ENCODE measurements at regions not wholly inside any gene's neighbourhood (a gene's known extent, or its start where the extent isn't known, plus 50 kb on each side); places are given as distances from the start of the nearest gene placed in this dataset.

DNA sequence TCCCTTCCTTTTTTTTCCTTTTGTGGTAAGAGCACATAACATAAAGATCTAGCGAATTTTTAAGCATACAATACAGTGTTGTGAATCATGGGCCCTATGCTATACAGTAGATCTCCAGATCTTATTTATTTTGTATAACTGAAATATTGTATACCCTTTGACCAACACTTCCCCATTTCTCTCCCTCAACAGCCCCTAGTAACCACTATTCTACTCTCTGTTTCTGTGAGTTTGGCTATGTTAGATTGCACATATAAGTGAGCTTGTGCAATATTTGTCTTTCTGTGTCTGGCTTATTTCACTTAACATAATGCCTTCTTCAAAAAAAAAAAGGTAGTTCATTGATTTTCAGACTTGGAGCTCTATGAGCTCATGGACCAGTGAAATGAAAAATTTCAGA, 180.5 kb downstream of the C11orf91 start:
- DNase-seq: no peak

DNA sequence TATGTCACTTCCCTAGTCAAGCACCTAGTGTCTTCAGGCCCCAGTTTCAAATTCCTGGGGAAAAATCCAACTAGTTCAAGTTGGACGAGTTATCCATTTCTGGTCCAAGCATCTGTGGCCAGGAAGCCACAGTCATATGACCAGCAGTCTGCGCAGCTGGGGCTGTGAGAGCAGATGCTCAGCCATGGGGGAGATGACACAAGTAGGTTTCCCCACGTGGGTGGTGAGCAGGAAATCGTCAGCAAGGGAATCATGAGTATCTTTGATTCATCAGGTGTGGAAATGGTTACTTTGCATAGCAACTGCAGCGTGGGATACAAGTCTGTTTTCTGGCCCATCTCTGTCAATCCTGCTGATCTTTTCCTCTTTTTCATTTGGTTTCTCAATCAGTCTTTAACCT, 185.3 kb downstream of the C11orf91 start:
- peak in 1 of 2 donors; percentile 28 for DNase-seq

DNA sequence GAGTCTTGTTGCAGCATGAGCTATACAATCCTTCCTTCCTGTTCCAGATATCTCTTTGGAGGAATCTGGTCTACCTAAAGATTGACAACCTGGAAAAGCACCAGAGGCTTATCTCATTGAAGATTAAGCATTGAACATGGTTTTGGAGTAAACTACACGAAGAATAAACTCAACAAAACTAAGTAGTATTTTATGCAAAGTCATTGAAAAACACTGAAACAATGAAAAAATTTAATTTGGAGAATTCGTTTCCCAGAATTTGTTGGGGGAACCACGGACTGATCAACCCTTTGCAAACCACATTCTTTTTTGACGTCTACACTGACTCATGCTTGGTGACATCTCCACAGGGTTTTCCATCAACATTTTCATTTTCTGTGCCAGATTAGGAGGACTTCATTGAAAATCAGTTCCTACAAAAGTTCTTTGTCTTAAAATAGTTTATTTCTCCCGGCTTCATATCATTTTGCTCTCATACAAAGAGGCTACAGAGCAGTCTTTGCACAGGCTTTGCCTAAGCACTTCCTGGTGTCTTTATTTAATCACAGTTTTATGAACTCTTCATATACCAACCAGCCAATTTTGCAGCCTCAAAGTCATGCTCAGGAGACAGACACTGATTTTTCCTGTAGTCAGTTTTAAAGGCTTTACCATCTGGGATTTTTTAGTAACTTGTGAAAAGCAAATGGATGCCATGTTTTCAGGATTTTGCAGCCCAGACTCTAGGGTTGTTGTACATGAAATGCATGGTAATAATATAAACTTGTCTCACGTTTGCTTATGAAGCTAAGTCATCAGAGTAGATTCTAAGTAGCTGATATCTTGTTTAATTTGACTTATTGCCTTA, 186.3 kb downstream of the C11orf91 start:
- no peak for DNase-seq

DNA sequence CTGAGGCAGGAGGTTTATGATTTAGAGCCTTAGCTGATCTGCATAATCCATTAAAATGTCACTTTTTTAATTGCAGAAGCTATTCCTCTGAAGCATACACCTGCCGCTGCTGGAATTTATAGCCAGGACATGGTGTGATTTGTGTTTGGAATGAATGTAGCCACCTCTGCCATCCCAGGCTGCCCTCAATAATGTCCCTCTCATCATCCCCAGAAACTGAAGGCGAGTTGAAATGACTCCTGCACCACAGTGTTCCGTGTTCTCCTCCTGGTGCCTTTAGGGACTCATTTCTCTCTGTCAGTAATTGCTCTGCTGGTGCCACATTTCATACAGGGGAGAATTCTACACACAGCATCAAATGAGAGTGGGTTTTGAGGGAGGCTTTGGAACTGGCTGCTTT, 191.0 kb downstream of the C11orf91 start:
- no peak for DNase-seq

DNA sequence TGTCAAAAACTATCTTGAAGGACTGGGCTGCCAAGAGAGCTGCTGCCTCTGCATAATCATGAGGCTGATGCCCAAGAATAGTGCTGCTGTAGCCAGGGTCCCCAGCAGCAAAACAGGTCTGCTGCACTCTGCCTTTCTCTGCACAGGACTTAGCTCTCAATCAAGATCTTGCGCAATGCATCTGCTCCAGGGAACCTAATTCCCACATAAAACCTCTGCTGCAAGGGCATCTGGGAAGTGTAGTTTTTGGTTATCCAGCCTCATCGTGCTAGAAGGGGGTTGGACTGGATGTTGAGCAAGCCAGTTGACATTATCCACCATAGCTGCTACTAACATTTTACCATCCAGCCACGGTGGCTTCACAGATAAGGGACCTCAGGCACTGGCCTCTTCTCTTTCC, 192.7 kb downstream of the C11orf91 start:
- no peak for DNase-seq

GRCh38 chr11:33507356-33507755, 193.3 kb downstream of the C11orf91 start:
- no peak for DNase-seq

- DNase-seq: no peak
Observed at GRCh38 chr11:33505093-33505492, 195.5 kb downstream of the C11orf91 start.

DNA sequence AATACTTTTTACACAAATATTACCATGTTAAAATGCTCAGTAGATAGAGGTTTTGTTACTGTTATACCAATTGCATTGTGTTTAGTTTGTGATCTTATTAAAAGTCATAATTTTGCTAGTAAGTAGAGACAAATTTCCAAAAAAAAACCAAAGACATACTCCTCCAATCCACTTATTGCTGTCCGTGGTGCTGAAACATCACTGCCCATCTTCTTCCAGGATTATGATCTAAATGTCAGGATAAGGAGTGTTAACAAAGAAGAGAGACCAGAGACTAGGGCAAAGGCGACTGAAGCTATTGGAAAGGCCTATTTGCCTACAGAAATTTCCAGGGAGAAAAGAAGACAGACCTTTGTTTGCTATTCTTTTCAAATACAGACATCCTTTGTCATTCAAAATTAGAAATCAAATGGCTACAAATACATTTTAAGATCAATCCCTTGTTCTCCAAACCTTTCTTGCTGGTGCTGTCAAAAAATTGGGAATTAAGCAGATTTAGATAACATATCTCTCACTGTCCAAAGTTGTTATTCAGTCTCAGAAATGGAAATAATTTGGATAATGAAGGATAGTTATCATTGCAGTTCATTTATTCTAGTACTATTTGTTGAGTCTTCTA, 199.7 kb downstream of the C11orf91 start:
- DNase-seq: peak in 1 of 2 donors; percentile 35

GRCh38 chr11:33500332-33500731, 200.3 kb downstream of the C11orf91 start:
- no peak for DNase-seq

DNA sequence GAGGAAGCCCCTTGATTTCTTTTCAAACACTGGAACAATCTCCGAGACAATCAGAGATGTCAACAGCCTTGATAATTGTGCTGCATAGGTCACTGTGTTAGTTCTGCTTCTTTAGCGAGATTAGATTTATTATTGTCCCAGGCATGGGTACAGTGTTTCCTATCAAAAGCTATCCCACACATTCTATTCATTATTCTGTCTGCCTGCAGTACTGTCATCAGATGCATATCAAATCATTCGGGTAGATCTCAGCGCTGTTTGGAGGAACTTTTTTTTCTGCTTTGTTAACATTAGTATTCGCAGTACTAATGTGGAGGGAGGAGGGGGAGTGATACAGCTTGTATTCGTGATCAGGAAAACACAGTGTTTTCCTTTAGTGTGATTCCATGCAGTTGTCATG, 208.0 kb downstream of the C11orf91 start:
- DNase-seq: no peak

- DNase-seq: no peak
Observed at GRCh38 chr11:33490842-33491370, 209.7 kb downstream of the C11orf91 start.

DNA sequence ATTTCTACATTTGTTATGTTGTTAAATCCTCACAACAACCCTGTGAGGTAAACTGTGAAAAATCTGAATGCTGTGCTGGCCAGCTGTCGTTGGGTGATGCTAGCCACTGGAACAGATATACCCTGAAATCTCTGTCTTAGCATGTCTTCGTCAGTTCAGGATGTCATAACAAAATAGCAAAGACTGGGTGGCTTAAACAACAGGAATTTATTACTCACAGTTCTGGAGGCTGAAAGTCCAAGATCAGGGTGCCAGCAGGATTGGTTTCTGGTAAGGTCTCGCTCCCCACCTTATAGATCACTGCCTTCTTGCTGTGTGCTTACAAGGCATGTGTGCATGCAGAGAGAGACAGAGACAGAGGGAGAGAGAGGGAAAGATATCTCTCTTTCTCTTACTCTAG, 211.7 kb downstream of the C11orf91 start:
- no peak for DNase-seq

DNA sequence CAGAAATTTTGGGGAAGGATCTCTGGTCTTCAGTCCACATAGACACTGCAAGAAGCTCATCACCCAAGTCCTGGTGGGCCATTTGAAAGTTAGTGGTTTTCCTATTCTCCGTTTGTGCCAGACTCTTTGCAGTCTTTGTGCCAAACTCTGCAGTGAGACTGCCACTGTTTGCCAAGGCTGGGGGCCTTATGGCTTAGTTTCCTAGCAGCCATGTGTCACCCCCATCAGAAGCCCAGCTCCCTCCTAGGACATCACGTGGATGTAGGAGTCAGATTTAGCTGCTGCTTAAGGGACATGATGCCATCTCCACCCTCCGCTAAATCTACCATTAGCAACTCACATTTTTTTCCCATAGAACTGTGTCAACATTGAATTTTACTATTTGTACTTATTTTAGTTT, 220.0 kb downstream of the C11orf91 start:
- no peak for DNase-seq

GRCh38 chr11:33479231-33479630, 221.4 kb downstream of the C11orf91 start:
- DNase-seq: no peak

DNA sequence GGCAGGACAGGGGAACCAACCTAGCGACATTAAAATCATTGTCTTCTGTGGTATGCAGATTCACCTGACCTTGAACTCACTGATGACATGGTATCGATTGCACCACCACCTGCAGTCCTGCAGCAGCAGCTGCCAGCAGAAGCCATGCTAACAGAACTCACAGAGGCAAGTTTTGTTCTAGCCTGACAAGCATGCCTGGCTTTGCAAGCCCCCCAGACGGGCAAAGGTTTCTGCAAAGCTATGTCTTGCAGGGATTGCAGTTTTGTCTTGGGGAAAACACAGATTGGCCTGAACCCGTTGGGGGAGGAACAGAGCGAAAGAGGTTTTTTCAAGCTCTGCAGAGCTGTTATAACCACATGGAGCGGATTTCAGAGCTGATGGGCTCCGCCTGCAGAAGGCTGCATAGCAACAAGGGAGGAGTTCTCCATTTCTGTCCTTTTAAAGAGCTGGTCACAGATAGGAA, 221.0 kb downstream of the HIPK3 start:
- no peak for DNase-seq

DNA sequence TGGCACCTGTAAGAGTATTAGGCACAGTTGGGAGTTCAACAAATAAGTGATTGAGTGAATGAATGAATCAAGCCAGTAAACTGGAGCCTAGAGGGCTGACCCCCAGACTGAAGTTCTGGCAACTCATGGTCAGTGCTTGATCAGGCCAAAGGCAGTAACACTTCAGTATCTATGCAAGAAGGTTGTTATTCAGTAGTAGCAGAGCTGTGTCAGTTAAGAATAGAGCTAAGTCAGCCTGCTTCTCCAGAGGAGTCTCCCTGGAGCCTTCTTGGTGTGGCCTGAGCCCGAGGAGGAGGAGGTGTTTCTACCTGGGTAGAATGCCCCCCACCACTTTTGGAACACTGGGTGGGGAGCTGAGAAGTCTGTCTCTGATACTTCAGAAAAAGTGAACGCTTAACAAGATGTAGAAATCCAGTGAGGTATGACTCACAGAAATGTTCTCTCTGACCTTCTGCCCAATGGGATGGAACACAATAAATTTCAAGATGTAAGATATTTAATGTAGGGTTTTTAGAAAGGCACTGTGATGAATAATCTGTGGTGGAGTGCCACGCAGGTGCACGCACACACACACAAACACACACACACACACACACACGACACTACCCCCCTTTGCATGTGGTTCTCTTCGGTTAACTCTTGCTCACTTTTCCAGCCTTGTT, 219.9 kb downstream of the HIPK3 start:
- no peak for DNase-seq

- DNase-seq: no peak
Observed at GRCh38 chr11:33475993-33476392, 218.8 kb downstream of the HIPK3 start.

DNA sequence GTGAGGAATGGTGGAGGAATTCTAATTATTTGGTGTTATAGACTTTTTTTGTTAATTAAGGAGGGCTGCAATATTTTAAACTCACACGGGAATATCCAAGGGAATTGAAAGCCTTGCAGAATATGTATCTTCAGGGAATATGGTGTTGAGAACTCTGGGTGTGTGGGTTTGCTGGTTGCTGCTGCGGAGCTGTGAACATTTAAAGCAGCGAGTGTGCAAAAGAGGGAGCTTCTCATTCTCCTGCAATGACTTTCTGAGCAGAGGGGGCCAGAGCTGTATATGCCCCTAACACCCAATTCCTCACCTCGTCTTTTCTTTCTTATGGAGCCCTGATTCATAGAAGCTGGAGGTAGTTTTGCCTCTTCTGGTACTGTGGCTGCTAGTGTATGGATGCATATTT, 217.7 kb downstream of the HIPK3 start:
- no peak for DNase-seq

DNA sequence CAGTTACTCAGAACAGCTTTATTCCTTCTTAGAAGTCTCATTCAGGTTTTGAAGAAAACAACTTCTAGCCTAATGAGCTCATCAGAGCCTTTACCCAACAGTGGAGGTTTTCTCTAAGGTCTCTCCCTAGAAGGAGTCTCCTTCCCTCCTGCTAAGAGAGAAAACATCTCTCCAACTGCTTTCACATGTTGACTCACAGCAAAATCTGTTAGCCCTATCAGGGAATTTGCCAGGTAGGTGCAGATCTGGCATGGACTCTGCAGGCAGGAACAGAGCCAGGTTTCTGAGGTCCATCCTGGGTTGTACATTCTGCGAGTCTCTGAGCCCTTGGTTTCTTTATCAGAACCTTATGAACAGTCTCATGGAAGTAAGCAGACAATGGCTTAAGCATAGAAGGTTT, 214.4 kb downstream of the HIPK3 start:
- no peak for DNase-seq

DNA sequence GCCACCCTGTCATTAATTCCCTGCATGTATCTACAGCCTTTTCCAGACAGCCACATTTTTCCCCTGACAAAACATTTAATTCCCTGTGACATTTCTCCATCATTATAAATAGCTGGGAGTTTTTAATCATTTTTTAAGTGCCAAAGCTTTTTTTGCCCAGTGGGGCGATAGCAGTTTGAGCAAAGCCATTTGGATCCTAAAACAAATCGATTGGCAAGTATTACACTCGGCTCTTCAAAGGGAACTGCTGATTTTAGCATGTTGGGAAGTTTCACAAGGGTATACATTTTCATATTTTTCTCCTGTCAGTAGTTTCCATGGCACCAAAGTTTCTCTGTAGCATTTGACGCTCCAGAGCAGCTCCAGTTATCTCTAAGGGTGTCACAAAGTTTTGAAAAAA, 210.8 kb downstream of the HIPK3 start:
- no peak for DNase-seq

DNA sequence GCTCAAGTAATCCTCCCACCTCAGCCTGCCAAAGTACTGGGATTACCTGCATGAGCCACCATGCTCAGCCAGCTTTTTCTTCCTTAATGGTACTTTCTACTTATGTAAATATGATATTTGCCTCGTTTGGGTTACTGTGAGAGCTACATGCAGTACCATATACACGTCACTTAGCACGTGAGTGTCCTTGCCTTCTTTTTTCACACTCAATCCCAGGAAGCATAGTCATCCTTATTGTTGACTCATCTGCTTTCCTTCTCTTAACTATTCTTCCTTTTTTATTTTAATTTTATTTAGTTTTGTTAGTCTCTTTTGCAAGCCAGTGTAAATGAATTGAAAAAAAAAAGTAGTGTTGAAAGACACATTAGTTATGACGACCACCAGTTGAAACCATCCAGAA, 205.9 kb downstream of the HIPK3 start:
- DNase-seq: no peak

DNA sequence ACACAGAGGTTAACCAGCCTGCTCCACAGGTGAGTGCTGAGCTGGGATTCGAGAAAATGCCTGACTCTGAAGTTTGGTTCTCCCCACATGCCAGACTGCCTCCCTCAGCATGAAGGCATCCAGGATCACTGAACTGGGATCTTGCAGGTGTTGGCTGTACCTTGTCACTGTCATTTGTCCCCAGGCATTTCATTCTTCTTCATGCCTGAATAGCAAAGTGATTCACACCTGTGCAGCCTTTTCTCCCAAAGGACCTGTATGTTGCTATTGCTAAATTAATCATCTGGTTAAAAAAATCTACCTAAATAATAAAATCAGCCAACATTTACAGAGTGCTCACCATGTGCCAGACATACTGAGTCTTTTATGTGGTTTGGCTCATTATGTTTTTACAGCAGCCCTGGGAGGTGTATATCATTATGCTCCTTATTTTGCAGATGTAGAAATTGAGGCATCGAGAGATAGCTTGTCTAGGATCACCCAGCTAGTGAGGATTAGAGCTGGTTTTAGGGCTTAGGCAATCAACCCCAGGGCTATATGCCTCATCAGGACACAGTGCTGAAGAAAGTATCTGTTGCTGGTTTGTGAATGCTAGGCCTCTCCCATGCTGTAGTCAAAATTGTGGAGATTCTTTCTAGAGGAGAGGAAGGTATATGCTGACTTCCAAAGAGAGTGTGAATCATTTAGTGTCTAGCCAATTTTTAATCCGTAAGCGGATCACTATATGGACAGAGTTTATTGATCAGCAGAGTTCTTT, 204.4 kb downstream of the HIPK3 start:
- DNase-seq: no peak

DNA sequence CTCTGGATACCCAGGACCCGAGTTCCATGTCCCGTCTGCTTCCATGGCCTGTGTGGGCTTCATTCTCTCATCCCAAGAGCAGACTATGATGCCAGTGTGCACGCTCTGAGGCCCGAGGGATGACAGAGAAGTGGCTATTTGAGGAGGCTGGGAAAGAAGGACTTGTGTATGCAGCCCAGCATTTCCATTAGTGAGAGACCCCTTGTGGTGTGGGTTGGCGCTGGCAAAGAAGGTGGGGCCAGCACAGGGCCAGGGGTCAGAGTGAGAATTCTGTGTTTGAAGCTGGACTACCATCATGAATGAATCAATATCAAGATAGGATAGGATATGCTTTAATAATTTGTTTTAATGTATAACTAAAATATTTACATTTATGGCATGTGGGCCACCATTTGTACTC, 200.8 kb downstream of the HIPK3 start:
- no peak for DNase-seq
